Upper lobe of left lung (tissue), 6 donors: ENCODE measurements at regions not wholly inside any gene's neighbourhood (a gene's known extent, or its start where the extent isn't known, plus 50 kb on each side); places are given as distances from the start of the nearest gene placed in this dataset.
"Not testable (repeated sequence)": the region's sequence is repeated elsewhere in the genome, so short reads cannot be mapped to it uniquely, and the experiment has no call there.

Source experiments
- ATAC-seq, 2 donors: fragments of 200-7000 bp; cut with Tn5 transposase; one replicate each; pipeline ENCODE4 v1.9.1; 2022; ENCODE audit warnings: mild to moderate bottlenecking in 2 of 2, moderate library complexity in 2 of 2; ENCODE audit not compliant: low FRiP score in 2 of 2
- DNase-seq, 2 donors: peaks; one replicate each; pipeline ENCODE4 v3.0.0-alpha.2; 2019 to 2020
- H3K27ac ChIP-seq, 4 donors: fragments of 200-600 bp; sonication (generic); one replicate each; pipeline ENCODE4 v1.5.1; 2016 to 2019
- H3K27me3 ChIP-seq, 4 donors: fragments of 200-600 bp; sonication (generic); one replicate each; pipeline ENCODE4 v1.5.1; 2017 to 2019
- H3K36me3 ChIP-seq, 4 donors: fragments of 200-600 bp; sonication (generic); one replicate each; pipeline ENCODE4 v1.5.1; 2016 to 2019
- H3K4me1 ChIP-seq, 4 donors: fragments of 200-600 bp; sonication (generic); one replicate each; pipeline ENCODE4 v1.5.1; 2018 to 2019
- H3K4me3 ChIP-seq, 4 donors: fragments of 200-600 bp; sonication (generic); one replicate each; pipeline ENCODE4 v1.5.1; 2017 to 2019; ENCODE audit warnings: mild to moderate bottlenecking in 2 of 4, moderate library complexity in 1 of 4
- H3K9me3 ChIP-seq, 4 donors: fragments of 200-600 bp; sonication (generic); one replicate each; pipeline ENCODE4 v1.5.1; 2018 to 2019
- EP300 ChIP-seq, 4 donors: sonication (generic); formaldehyde crosslinking; IDR thresholded peaks; one replicate each; pipeline ENCODE4 v1.5.1; 2017; ENCODE audit warnings: antibody characterized with exemption in 4 of 4, control low read depth in 2 of 4
- POLR2A ChIP-seq, 4 donors: fragments of 450-650 bp; IDR thresholded peaks; one replicate each; pipeline ENCODE4 v1.5.1; 2016 to 2017; ENCODE audit warnings: antibody characterized with exemption in 4 of 4, mild to moderate bottlenecking in 2 of 4
- POLR2AphosphoS5 ChIP-seq, 2 donors: sonication (generic); formaldehyde crosslinking; IDR thresholded peaks; one replicate each; pipeline ENCODE4 v1.5.1; 2017; ENCODE audit warnings: antibody characterized with exemption in 2 of 2
- WGBS, 2 donors: methylation state at CpG; one replicate each; pipeline ENCODE4 v1.1.5; 2017 to 2018; 5-methylcytosine and 5-hydroxymethylcytosine counted together
- TF ChIP-seq, protein P1 (sequence below), 6 experiments: fragments of 450-650 bp in 4 of 6; fragments of 200-600 bp in 2 of 6; sonication (generic) in 2 of 6; IDR thresholded peaks; one replicate each; pipeline ENCODE4 v1.5.1; 2016 to 2019; ENCODE audit warnings: antibody characterized with exemption in 6 of 6
- donor health status: DM: no; HTN: no; CAD: no; lungs with moderate emphysema.
- donor health status: DM: no; HTN: yes; CAD: no; lungs with severe emphysema.

DNA sequence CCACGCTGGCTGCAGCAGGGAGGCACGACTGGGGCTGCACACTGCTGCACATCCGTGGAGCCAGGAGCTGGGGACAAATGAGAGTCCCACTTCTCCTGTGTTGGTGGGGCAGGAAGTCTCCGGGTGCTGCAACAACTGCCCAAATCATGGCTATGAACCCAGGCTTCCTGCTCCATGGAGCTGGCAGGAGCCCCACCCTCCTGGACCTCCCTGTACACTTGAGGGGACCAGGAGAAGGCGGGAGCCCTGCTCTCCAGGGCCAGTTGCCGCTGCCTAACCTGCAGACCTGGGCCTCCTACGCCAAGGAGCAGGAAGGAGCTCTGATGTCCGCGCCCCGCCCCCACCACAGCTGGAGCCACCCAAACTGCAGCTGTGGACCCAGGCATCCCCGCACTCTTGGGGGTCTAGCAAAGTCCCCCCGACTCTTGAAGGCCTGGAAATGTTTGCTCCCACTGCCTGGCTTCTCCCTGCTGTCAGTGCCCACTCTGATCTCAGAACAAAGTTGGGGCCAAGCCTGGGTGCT, 752.1 kb upstream of the PCDH20 start:
- DNase-seq (peak in 1 of 2 donors; percentile 60), ATAC-seq (peak in 1 of 2 donors; percentile 53)
- H3K4me1 ChIP-seq, result no peaks in the 10 kb centered on the region
- no peak overlapping the region for H3K27ac ChIP-seq
- H3K27me3 ChIP-seq, result no peaks in the 10 kb centered on the region
- H3K4me3 ChIP-seq, result no peak overlapping the region
- H3K36me3 ChIP-seq, result no peaks in the 10 kb centered on the region
- TF ChIP-seq, protein P1, sequence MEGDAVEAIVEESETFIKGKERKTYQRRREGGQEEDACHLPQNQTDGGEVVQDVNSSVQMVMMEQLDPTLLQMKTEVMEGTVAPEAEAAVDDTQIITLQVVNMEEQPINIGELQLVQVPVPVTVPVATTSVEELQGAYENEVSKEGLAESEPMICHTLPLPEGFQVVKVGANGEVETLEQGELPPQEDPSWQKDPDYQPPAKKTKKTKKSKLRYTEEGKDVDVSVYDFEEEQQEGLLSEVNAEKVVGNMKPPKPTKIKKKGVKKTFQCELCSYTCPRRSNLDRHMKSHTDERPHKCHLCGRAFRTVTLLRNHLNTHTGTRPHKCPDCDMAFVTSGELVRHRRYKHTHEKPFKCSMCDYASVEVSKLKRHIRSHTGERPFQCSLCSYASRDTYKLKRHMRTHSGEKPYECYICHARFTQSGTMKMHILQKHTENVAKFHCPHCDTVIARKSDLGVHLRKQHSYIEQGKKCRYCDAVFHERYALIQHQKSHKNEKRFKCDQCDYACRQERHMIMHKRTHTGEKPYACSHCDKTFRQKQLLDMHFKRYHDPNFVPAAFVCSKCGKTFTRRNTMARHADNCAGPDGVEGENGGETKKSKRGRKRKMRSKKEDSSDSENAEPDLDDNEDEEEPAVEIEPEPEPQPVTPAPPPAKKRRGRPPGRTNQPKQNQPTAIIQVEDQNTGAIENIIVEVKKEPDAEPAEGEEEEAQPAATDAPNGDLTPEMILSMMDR (IDR thresholded peaks at IDR 0.05), result no peak
- TF ChIP-seq POLR2A (IDR thresholded peaks at IDR 0.05), result no peak
- TF ChIP-seq POLR2AphosphoS5 (IDR thresholded peaks at IDR 0.05), result no peak
- 88 to 92% methylated on average over 3 to 12 of the region's 12 CpGs for WGBS, 2 donors
- H3K9me3 ChIP-seq, result no peaks in the 10 kb centered on the region

DNA sequence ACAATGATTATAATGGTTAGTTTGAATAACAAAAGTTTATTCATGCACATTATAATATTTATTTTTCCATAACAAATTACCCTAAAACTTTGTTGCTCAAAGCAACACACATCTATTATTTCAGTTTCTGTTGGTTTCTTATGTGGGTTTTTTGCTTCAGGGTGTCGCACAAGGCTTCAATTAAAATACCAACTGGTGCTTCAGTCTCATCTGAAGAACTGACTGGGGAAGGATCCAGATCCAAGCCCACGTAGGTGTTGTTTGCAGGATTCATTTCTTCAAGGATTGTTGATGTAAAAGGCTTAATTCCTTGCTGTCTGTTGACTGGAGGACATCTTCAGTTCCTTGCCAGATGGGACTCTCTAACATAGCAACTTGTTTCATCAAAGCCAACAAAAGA, 747.2 kb upstream of the PCDH20 start:
- no peaks in the 10 kb centered on the region for H3K27me3 ChIP-seq
- H3K9me3 ChIP-seq, result no peaks in the 10 kb centered on the region
- no peak for TF ChIP-seq POLR2AphosphoS5 (IDR thresholded peaks at IDR 0.05)
- TF ChIP-seq, protein P1 (IDR thresholded peaks at IDR 0.05), result no peak
- no peak for TF ChIP-seq POLR2A (IDR thresholded peaks at IDR 0.05)
- TF ChIP-seq EP300 (IDR thresholded peaks at IDR 0.05), result no peak
- ATAC-seq (no peak), DNase-seq (no peak)
- no peak overlapping the region for H3K27ac ChIP-seq
- H3K4me3 ChIP-seq, result no peak overlapping the region
- no peaks in the 10 kb centered on the region for H3K36me3 ChIP-seq
- 77 to 79% methylated on average over 2 of the region's 2 CpGs for WGBS, 2 donors
- no peaks in the 10 kb centered on the region for H3K4me1 ChIP-seq

- no peaks in the 10 kb centered on the region for H3K9me3 ChIP-seq
- WGBS, 2 donors, result 91 to 92% methylated on average over 3 of the region's 3 CpGs
These were observed 742.9 kb upstream of the PCDH20 start for GRCh38 chr13:62158520-62158919.

DNA sequence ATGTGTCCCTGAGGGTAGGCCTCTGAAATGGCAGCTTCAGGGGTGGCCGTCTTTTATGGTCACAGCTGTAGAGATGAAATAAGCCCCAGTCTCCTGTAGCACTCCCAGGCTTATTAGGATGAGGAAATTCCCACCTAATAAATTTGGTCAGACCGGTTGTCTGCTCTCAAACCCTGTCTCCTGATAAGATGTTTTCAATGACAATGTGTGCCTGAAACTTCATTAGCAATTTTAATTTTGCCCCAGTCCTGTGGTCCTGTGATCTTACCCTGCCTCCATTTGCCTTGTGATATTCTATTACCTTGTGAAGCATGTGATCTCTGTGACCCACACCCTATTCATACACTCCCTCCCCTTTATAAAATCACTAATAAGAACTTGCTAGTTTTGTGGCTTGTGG, 736.1 kb upstream of the PCDH20 start:
- not testable (repeated sequence) for H3K27me3 ChIP-seq
- WGBS, 2 donors, result 85 to 89% methylated on average over 2 of the region's 2 CpGs

More at GRCh38 chr13:62158520-62158919, 742.9 kb upstream of the PCDH20 start:
- TF ChIP-seq POLR2AphosphoS5 (IDR thresholded peaks at IDR 0.05), result no peak
- TF ChIP-seq EP300 (IDR thresholded peaks at IDR 0.05), result no peak
- no peak for TF ChIP-seq POLR2A (IDR thresholded peaks at IDR 0.05)
- Histone ChIP-seq H3K36me3 (no peaks in the 10 kb centered on the region), H3K4me1 (no peaks in the 10 kb centered on the region), H3K27ac (no peak overlapping the region), H3K27me3 (no peaks in the 10 kb centered on the region), H3K4me3 (no peak overlapping the region)
- DNase-seq, result no peak
- ATAC-seq, result no peak

DNA sequence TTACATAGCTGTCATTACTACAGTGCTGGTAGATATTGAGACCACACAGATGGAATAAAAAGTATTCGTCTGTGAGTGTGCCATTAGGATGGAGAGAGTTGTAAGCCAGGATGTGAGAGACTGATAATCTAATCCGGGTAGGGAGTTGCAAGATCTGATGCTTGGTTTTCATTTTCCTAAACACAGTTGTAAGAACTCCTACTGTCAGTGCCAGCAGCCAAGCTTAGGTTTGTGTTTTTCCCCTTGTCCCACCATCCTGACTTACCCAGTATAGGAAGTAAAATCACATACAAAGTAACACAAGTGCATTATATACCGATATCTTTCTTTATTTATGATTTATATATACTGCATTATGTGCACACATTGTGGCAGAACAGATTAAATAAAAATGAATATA, 726.4 kb upstream of the PCDH20 start:
- Histone ChIP-seq H3K27ac (no peak overlapping the region), H3K9me3 (peaks cover 0 to 6% (median 2%) of the 10 kb centered on the region in 4 donors), H3K36me3 (no peaks in the 10 kb centered on the region), H3K27me3 (no peaks in the 10 kb centered on the region), H3K4me3 (no peak overlapping the region), H3K4me1 (no peaks in the 10 kb centered on the region)
- DNase-seq, result no peak
- TF ChIP-seq EP300 (IDR thresholded peaks at IDR 0.05) (no peak), POLR2AphosphoS5 (IDR thresholded peaks at IDR 0.05) (no peak), POLR2A (IDR thresholded peaks at IDR 0.05) (no peak)
- TF ChIP-seq, protein P1 (IDR thresholded peaks at IDR 0.05), result no peak
- no peak for ATAC-seq
- WGBS, 2 donors, result 76 to 79% methylated on average over 3 of the region's 3 CpGs

More for the DNA sequence above, 736.1 kb upstream of the PCDH20 start:
- not testable (repeated sequence) for ATAC-seq, H3K36me3 ChIP-seq, H3K4me3 ChIP-seq, H3K9me3 ChIP-seq, DNase-seq, H3K27ac ChIP-seq, H3K4me1 ChIP-seq

DNA sequence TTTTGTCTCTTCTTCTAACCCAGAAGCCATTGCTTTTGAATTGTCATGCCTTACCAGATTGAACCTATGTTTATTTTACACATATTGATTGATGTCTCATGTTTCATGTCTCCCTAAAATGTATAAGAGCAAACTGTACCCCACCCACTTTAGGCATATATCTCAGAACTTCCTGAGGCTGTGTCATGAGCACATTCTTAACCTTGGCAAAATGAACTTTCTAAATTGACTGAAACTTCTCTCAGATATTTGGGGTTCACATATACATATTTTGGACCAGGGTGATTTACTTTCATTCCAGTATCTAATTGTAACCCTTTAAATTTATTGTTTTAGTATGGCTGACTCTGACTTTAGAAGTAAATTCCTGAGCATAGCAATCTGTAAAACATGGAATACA, 723.9 kb upstream of the PCDH20 start:
- Histone ChIP-seq H3K27me3 (no peaks in the 10 kb centered on the region), H3K9me3 (peaks cover 0 to 6% (median 0%) of the 10 kb centered on the region in 4 donors), H3K36me3 (no peaks in the 10 kb centered on the region), H3K4me3 (no peak overlapping the region), H3K4me1 (no peaks in the 10 kb centered on the region), H3K27ac (no peak overlapping the region)
- DNase-seq (no peak), ATAC-seq (no peak)
- TF ChIP-seq POLR2A (IDR thresholded peaks at IDR 0.05) (no peak), EP300 (IDR thresholded peaks at IDR 0.05) (no peak), POLR2AphosphoS5 (IDR thresholded peaks at IDR 0.05) (no peak)
- TF ChIP-seq, protein P1 (IDR thresholded peaks at IDR 0.05), result no peak
